ENCODE measurements at regions not wholly inside any gene's neighbourhood (a gene's known extent, or its start where the extent isn't known, plus 50 kb on each side); places are given as distances from the start of the nearest gene placed in this dataset.

DNA sequence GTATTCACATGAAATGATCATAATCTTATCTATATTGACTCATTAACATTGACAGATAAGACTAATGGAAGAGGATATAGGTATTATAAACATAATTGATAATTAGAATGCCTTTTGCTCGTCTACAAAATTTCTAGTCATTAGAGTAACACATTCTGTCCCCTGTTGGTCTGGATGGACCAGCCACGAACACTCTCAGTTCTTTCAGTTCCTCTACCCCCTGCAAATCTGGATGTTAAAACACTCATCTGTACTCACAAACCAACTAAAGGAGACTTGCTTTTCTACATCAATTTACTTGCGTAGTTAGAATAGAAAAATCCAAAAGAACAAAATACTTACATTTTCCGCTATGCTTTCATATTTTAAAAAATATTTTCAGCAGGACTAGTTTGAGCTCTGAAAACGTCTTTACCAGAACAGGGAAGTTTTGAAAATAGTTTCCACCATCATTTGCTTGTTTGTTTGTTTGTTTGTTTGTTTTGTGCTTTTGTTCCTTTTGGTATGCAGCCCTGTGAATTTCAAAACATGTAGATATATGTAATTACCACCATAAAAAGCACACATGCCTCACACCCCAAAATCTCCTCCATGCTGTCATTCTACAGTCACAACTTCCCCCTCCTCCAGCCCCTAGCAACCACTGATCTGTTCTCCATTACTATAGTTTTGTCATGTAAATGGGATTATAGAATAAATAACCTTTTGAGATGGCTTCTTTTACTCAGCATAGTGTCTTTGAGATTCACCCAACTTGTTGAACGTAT lies 103.8 kb downstream of the FZD1 start:
- Histone ChIP-seq H3K9me3 (ENCODE audit: insufficient read depth, low read length) (no peaks in the 10 kb centered on the region), H3K36me3 (ENCODE audit: insufficient read depth, insufficient read length, low read length) (no peaks in the 10 kb centered on the region), H3K9ac (ENCODE audit: insufficient read length, low read depth) (no peak overlapping the region), H3K4me1 (ENCODE audit: insufficient read depth, insufficient read length) (no peaks in the 10 kb centered on the region), H3K4me3 (ENCODE audit: insufficient read length, low read depth) (no peak overlapping the region), H3K27me3 (ENCODE audit: insufficient read depth, insufficient read length) (no peaks in the 10 kb centered on the region)
- TF ChIP-seq ZNF274 (IDR thresholded peaks at IDR 0.05; ENCODE audit: low read depth, low read length) (no peak), SUZ12 (IDR thresholded peaks at IDR 0.05; ENCODE audit: extremely low read depth, insufficient read depth, insufficient read length) (no peak), YY1 (IDR thresholded peaks at IDR 0.05; ENCODE audit: insufficient read depth, insufficient read length) (no peak)
- DNase-seq (ENCODE audit: low read depth, low spot score), result no peak

- no peak overlapping the region for H3K9ac ChIP-seq (ENCODE audit: insufficient read length, low read depth)
- H3K4me1 ChIP-seq (ENCODE audit: insufficient read depth, insufficient read length), result no peaks in the 10 kb centered on the region
- no peak overlapping the region for H3K4me3 ChIP-seq (ENCODE audit: insufficient read length, low read depth)
- TF ChIP-seq YY1 (IDR thresholded peaks at IDR 0.05; ENCODE audit: insufficient read depth, insufficient read length), result no peak
- TF ChIP-seq ZNF274 (IDR thresholded peaks at IDR 0.05; ENCODE audit: low read depth, low read length), result no peak
- no peak for DNase-seq (ENCODE audit: low read depth, low spot score)
- H3K36me3 ChIP-seq (ENCODE audit: insufficient read depth, insufficient read length, low read length), result no peaks in the 10 kb centered on the region
- H3K9me3 ChIP-seq (ENCODE audit: insufficient read depth, low read length), result no peaks in the 10 kb centered on the region
- no peaks in the 10 kb centered on the region for H3K27me3 ChIP-seq (ENCODE audit: insufficient read depth, insufficient read length)
These were observed 108.1 kb downstream of the FZD1 start for GRCh38 chr7:91372323-91372722.

DNA sequence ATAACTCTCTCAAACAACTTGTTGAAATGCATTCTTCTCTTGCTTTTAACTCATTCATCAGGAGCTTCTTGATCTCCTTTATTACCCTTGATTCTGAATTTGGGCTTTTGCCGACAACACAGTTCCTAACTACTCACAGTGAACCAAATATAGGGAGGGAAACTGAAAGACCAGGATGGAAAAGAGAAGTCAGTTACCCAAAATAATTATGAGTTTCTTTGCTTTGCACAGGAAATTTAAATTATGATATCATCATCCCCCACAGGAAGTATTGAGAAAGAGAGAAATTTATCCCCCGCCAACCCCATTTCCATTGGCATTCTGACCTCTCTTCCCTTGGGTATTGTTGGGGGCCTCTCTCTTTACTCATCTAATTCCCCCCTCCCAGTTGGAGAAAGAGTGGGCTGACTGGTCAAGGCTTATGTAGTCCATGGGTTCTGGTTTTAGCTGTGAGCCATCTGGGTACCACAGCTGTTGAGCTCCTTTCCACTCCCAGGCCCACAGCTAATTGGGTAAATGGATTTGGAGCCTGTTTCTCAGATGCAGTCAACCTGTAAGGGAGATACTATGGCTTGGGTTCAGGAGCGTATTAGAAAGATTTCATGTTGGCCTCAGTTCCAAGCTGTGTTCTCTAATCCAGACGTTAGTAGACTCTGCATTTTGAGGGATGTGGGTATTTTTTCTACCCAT lies 109.0 kb downstream of the FZD1 start:
- TF ChIP-seq SUZ12 (IDR thresholded peaks at IDR 0.05; ENCODE audit: extremely low read depth, insufficient read depth, insufficient read length) (no peak), ZNF274 (IDR thresholded peaks at IDR 0.05; ENCODE audit: low read depth, low read length) (no peak), YY1 (IDR thresholded peaks at IDR 0.05; ENCODE audit: insufficient read depth, insufficient read length) (no peak)
- DNase-seq (ENCODE audit: low read depth, low spot score), result no peak
- H3K4me3 ChIP-seq (ENCODE audit: insufficient read length, low read depth), result no peak overlapping the region
- no peaks in the 10 kb centered on the region for H3K9me3 ChIP-seq (ENCODE audit: insufficient read depth, low read length)
- no peaks in the 10 kb centered on the region for H3K4me1 ChIP-seq (ENCODE audit: insufficient read depth, insufficient read length)
- no peaks in the 10 kb centered on the region for H3K27me3 ChIP-seq (ENCODE audit: insufficient read depth, insufficient read length)
- H3K9ac ChIP-seq (ENCODE audit: insufficient read length, low read depth), result no peak overlapping the region
- no peaks in the 10 kb centered on the region for H3K36me3 ChIP-seq (ENCODE audit: insufficient read depth, insufficient read length, low read length)

DNA sequence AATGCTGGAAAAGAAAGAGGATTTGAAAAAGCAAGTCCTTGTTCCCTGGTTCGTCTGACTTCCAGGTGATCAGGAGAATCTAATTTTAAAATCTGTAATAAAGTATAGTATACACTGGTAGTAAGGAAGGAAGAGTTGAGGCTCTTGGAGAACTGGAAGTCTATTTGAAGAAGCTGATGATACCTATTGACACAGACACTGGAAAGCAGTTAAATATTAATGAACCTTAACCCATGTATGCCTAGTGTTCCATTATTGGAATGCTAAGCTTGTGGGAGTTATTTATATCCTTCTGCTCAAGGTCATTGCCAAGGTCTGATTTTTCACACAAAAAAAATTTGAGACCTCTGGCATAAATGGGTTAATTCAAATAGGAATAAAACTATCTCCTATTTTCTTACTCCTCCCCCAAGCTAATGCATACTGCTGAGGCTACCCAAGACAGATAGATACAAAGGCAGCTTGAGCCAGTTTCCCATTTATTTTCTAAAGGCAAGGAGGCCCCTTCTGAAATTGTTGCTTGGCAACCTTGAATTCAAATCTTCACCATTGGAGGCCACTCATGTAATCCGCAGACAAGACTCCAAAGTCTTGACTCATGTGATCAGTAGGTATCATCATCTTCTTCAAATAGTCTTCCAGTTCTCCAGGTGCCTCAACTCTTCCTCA lies 110.2 kb downstream of the FZD1 start:
- TF ChIP-seq YY1 (IDR thresholded peaks at IDR 0.05; ENCODE audit: insufficient read depth, insufficient read length) (no peak), SUZ12 (IDR thresholded peaks at IDR 0.05; ENCODE audit: extremely low read depth, insufficient read depth, insufficient read length) (no peak), ZNF274 (IDR thresholded peaks at IDR 0.05; ENCODE audit: low read depth, low read length) (no peak)
- no peak overlapping the region for H3K4me3 ChIP-seq (ENCODE audit: insufficient read length, low read depth)
- no peak for DNase-seq (ENCODE audit: low read depth, low spot score)
- no peaks in the 10 kb centered on the region for H3K27me3 ChIP-seq (ENCODE audit: insufficient read depth, insufficient read length)
- H3K36me3 ChIP-seq (ENCODE audit: insufficient read depth, insufficient read length, low read length), result no peaks in the 10 kb centered on the region
- H3K9me3 ChIP-seq (ENCODE audit: insufficient read depth, low read length), result no peaks in the 10 kb centered on the region
- H3K4me1 ChIP-seq (ENCODE audit: insufficient read depth, insufficient read length), result no peaks in the 10 kb centered on the region
- no peak overlapping the region for H3K9ac ChIP-seq (ENCODE audit: insufficient read length, low read depth)

GRCh38 chr7:91375378-91375777 lies 111.1 kb downstream of the FZD1 start:
- TF ChIP-seq ZNF274 (IDR thresholded peaks at IDR 0.05; ENCODE audit: low read depth, low read length) (no peak), YY1 (IDR thresholded peaks at IDR 0.05; ENCODE audit: insufficient read depth, insufficient read length) (no peak), SUZ12 (IDR thresholded peaks at IDR 0.05; ENCODE audit: extremely low read depth, insufficient read depth, insufficient read length) (no peak)
- Histone ChIP-seq H3K4me1 (ENCODE audit: insufficient read depth, insufficient read length) (no peaks in the 10 kb centered on the region), H3K9ac (ENCODE audit: insufficient read length, low read depth) (no peak overlapping the region), H3K9me3 (ENCODE audit: insufficient read depth, low read length) (no peaks in the 10 kb centered on the region), H3K27me3 (ENCODE audit: insufficient read depth, insufficient read length) (no peaks in the 10 kb centered on the region), H3K36me3 (ENCODE audit: insufficient read depth, insufficient read length, low read length) (no peaks in the 10 kb centered on the region), H3K4me3 (ENCODE audit: insufficient read length, low read depth) (no peak overlapping the region)
- no peak for DNase-seq (ENCODE audit: low read depth, low spot score)

DNA sequence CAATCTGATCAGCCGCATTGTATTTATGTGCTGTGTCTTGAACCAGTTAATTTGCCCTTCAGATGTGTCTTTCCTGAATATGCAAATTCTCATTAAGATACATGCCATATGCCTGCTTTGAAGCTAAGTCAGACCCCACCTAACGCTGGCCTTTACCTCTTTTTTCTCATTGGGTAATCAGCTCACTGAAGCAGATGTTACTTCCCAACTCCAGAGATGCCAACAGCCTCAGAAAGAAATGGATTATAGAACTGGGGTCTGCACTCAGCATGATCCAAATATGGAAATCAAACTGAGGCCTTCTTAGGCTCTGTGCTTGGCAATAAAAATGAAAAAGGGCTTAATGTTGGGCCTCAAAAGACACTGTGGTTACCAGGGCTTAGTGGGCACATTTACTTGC lies 113.9 kb downstream of the FZD1 start:
- Histone ChIP-seq H3K36me3 (ENCODE audit: insufficient read depth, insufficient read length, low read length) (no peaks in the 10 kb centered on the region), H3K4me1 (ENCODE audit: insufficient read depth, insufficient read length) (no peaks in the 10 kb centered on the region)
- TF ChIP-seq ZNF274 (IDR thresholded peaks at IDR 0.05; ENCODE audit: low read depth, low read length), result no peak
- TF ChIP-seq SUZ12 (IDR thresholded peaks at IDR 0.05; ENCODE audit: extremely low read depth, insufficient read depth, insufficient read length), result no peak
- TF ChIP-seq YY1 (IDR thresholded peaks at IDR 0.05; ENCODE audit: insufficient read depth, insufficient read length), result no peak

GRCh38 chr7:91379236-91379635 lies 115.0 kb downstream of the FZD1 start:
- no peak overlapping the region for H3K9ac ChIP-seq (ENCODE audit: insufficient read length, low read depth)
- H3K4me1 ChIP-seq (ENCODE audit: insufficient read depth, insufficient read length), result no peaks in the 10 kb centered on the region
- no peak overlapping the region for H3K4me3 ChIP-seq (ENCODE audit: insufficient read length, low read depth)
- DNase-seq (ENCODE audit: low read depth, low spot score), result no peak
- no peaks in the 10 kb centered on the region for H3K9me3 ChIP-seq (ENCODE audit: insufficient read depth, low read length)
- H3K36me3 ChIP-seq (ENCODE audit: insufficient read depth, insufficient read length, low read length), result no peaks in the 10 kb centered on the region
- TF ChIP-seq YY1 (IDR thresholded peaks at IDR 0.05; ENCODE audit: insufficient read depth, insufficient read length) (no peak), SUZ12 (IDR thresholded peaks at IDR 0.05; ENCODE audit: extremely low read depth, insufficient read depth, insufficient read length) (no peak), ZNF274 (IDR thresholded peaks at IDR 0.05; ENCODE audit: low read depth, low read length) (no peak)
- H3K27me3 ChIP-seq (ENCODE audit: insufficient read depth, insufficient read length), result no peaks in the 10 kb centered on the region

More for the DNA sequence above, 113.9 kb downstream of the FZD1 start:
- H3K4me3 ChIP-seq (ENCODE audit: insufficient read length, low read depth), result no peak overlapping the region
- H3K27me3 ChIP-seq (ENCODE audit: insufficient read depth, insufficient read length), result no peaks in the 10 kb centered on the region
- H3K9ac ChIP-seq (ENCODE audit: insufficient read length, low read depth), result no peak overlapping the region
- no peak for DNase-seq (ENCODE audit: low read depth, low spot score)
- no peaks in the 10 kb centered on the region for H3K9me3 ChIP-seq (ENCODE audit: insufficient read depth, low read length)
